SH-SY5Y (cell line): ENCODE measurements at regions not wholly inside any gene's neighbourhood (a gene's known extent, or its start where the extent isn't known, plus 50 kb on each side); places are given as distances from the start of the nearest gene placed in this dataset.

ENCODE experiments used
- GATA2 ChIP-seq: IDR thresholded peaks from 2 replicates; pipeline ENCODE4 v1.6.1; 2011; ENCODE audit warnings: mild to moderate bottlenecking, low read depth, low read length
- GATA3 ChIP-seq: IDR thresholded peaks from 2 replicates; pipeline ENCODE4 v1.6.1; 2011; ENCODE audit warnings: low read depth, mild to moderate bottlenecking, low read length, moderate library complexity

- TF ChIP-seq GATA2 (no peak), GATA3 (no peak)
These were observed 866.1 kb downstream of the TLE4 start for GRCh38 chr9:80437825-80438224.
